Activated CD8-positive, alpha-beta memory T cell treated with anti-CD3 and anti-CD28 coated beads for 1 hour (primary cell): ENCODE measurements at regions not wholly inside any gene's neighbourhood (a gene's known extent, or its start where the extent isn't known, plus 50 kb on each side); places are given as distances from the start of the nearest gene placed in this dataset.
"Not testable (repeated sequence)": the region's sequence is repeated elsewhere in the genome, so short reads cannot be mapped to it uniquely, and the experiment has no call there.

Experiments
- DNase-seq, 2 donors: peaks; one replicate each; pipeline ENCODE4 v3.0.0-alpha.2; 2020; ENCODE audit warnings: low read depth in 1 of 2; ENCODE audit errors: extremely low read depth in 1 of 2

DNA sequence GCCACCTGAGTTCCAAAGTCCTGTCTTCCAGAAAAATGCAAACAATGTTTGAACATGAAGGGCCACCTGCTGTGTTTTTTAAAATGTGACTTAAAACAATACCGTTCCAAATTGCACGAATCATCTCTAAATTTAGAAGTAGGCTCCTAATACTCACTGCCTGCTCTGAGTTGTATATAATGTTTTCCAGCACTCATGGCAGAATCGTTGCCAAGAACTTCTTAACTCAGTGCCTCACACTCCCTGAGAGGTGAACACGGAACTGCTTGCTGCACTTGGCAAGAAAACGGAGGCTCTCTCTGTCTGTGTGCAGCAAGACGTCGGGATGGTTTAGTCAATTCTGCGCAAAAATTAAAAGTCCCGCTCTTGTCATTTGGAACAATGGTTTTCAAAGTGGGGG lies 757.3 kb upstream of the AUTS2 start:
- no peak for DNase-seq

DNA sequence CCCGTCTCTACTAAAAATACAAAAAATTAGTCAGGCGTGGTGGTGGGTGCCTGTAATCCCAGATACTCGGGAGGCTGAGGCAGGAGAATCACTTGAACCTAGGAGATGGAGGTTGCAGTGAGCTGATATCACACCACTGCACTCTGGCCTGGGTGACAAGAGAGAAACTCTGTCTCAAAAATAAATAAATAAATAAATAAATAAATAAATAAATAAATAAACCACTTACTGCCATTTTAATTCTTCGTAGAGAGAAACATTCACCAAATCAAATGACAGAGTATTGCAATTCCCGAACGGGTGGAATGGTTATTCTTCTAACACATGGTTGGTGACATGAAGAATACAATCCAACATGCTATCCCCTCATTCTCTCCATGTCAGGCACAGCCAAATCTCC lies 754.3 kb upstream of the AUTS2 start:
- DNase-seq, result not testable (repeated sequence)

DNA sequence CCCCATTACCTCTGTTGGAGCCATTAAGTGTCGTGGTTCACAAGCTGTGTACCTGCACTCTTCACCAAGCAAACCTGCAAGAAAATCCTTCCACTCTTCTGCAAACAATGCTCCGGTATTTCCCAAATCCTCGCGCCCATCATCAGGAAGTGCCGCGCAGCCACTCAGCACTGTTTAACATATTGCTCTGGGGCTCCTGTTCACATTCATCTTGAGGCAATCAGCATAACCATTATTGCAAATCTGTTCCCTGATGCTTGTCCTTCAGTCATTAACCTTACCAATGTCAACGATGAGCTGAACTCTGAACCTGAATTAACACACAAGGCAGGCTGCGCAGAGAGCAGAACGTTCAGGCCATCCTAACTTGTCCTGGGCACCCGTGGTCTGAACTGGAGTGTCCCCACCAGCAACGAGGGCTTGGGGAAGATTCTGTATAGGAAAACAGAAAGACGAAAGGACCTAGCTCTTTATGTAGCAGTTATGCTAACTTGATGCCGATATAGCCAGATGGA lies 751.4 kb upstream of the AUTS2 start:
- DNase-seq, result no peak

DNA sequence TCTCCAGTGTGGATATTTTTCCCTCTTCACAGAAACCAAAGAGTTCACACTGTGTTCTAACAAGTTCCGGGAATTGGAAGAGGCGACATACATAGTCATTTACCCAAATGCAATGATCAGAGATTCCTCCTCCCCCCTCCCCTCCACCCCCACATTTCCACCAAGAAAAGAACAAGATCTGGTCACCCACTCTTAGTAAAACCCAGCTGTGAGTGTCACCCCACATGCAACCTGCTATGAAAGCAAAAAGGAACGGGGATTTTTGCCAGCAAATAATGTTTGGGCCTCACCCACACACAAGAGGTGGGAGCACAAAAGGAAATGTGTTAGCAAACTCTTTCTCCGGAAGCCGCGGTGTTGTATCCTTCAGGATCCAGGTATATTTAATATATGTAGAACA lies 745.0 kb upstream of the AUTS2 start:
- no peak for DNase-seq

DNA sequence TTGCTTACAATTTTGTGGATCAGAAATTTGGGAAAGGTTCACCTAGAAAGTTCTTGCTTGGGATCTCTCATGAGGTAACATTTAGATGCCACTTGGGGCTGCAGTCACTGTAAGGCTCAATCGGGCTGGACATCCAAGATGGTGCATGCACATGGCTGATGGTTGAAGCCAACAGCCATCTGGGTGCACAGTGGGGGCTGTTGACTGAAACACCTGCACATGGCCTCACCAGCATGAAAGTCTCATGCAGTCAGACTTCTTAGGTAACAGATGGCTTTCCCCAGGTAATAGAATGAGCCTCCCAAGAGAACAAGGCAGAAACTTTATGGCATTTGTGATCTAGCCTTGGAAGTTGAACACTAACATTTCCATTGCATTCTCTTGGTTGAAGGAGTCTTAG lies 740.7 kb upstream of the AUTS2 start:
- DNase-seq, result no peak

DNA sequence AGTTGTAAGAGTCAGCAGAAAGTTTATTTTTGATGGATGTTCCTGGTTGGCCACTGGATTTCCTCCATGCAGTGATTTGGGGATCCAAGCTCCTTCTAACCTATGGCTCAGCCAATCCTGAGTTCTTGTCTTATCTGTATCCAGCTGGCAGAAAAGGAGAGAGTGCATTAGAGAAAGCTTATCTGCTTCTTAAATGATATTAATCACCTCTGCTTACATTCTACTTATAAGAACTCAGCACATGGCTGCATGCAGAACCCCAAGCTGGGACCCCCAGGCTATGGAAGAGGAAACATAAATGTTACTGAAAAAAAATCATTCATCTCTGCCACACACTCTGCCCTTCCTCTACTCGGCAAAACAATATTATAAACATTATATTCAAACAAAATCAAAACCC lies 739.8 kb upstream of the AUTS2 start:
- DNase-seq, result no peak

DNA sequence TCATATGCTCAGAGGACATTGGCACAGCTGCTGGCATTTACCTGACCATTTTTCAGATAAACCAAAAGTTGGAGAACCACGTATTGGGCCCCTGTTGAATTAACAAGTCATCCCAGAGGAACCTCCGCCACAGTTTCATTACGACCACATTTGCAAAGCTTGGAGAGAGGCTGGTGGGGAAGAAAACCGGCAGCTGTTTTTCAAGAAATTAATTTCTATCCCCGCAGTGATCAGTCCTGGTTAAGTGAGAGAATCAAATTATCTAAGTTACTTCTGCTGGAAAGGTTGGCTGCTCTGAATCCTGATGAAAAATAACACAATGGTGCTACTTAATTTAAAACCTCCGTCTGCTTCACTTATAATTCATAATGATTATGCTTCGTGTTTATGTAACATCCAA lies 737.1 kb upstream of the AUTS2 start:
- DNase-seq, result no peak

DNA sequence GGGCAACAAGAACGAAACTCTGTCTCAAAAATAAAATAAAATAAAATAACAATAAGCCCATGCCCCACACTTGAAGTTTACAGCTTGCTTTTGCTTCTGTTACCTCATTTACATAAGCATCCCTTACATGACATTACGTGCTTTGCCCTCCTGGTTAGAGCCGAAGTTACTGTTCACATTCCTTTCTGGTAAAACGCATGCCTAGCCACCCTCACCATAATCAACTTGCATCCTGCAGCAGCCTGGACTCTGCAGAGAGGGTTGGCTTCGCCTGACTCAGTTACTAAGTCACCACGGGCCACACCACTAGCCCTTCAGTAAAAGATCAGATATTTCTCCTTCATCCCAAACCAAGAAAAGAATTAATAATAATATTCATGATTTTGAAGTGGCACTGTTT lies 736.0 kb upstream of the AUTS2 start:
- no peak for DNase-seq

DNA sequence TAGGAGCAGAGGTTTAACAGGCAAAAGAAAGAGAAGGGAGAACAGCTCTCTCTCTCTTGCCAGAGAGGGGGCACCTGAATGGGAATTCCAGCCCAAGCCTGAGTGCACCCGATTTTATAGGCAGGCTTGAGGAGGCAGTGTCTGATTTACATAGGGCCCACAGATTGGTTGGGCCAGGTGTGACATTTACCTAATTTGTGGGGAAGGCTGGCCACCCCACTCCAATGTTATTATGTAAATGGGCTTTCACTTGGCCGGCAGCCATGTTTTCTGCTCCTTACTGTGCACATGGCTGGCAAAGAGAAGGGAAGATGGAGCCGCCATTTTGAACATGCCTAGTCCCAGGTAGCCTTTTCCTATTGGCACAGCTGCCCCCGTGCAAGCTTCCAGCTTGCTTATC lies 735.5 kb upstream of the AUTS2 start:
- no peak for DNase-seq

DNA sequence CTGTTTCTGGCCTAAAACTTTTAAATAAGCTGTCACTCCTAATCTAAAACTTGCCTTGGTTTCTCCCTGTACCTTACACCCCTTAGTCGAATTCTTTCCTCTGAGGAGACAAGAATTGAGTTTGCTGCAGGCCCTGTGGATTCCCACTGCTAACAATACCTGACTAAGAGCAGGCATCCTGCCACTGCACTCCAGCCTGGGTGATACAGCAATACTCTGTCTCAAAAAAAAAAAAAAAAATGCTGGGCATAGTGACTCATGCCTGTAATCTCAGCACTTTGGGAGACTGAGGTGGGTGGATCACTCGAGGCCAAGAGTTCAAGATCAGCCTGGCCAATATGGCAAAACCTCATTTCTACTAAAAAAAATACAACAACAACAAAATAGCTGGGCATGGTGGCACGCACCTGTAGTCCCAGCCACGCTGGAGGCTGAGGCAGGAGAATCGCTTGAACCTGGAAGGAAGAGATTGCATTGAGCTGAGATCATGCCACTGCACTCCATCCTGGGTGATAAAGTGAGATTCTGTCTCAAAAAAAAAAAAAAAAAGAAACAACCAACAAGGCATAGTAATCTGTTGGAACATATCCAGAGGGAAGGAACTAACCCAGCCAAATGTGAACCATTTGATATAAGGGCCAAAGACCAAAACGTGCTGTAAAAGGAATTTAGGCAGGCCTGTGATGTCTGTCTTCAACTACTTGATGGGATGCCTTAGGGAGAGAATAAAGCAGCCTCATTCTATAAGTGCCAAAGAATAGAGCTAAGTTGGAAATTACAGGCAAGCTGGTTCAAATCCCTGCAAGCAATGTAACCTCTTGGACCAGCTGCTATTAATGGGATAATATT lies 732.7 kb upstream of the AUTS2 start:
- DNase-seq, result no peak

DNA sequence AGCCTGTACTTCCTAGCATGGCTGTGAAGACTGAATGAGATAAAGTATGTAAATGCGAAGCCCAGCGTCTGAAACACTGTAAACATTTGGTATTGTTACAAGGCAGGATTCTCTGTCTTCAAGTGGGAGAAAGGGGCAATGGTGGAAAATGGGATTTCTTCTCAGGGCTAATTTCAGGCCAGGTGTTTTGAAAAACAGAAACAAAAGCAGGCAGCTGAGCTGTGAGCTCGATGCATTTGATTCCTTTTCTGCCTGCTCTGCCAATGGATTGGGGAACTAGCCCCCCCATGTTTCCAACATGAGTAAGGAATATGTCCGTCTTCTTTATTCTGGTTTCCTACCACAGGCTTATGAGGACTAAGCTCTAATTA lies 732.1 kb upstream of the AUTS2 start:
- DNase-seq, result no peak

DNA sequence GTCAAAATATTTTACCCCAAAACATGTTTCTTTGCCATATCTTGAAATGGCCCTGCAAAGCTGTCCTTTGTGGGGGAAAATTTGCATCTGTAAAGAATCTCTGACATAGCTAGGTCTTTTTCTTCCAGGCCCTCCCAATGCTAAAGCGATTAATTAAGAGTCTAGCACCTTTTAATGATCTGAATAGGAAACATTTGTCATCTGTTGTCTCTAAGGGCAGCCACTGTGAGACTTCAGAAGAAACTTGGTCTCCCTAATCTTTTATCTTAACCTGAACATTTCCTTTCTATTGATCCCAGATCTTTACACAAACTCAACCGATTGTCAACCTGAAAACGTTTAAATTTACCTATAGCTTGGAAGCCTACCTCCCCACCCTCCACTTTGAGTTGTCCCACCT lies 731.6 kb upstream of the AUTS2 start:
- not testable (repeated sequence) for DNase-seq

DNA sequence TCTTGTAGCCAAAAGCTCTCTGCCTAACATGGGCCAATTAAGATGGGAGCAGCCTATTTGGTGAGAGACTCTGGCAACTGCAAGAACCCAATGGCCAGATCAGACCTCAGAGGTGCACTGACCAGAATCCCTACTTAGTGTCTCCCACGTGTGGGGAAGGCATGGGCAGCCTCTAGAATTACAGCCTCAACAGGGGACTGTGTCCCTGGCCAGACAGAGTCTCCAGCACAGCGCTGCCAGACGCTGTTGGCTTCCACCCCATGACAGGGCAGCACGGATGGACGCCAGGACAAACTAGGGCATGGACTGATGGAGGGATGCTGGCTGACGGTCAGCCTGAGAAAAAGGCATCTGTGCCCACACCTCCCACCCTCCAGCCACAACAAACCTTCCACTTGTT lies 729.3 kb upstream of the AUTS2 start:
- no peak for DNase-seq

DNA sequence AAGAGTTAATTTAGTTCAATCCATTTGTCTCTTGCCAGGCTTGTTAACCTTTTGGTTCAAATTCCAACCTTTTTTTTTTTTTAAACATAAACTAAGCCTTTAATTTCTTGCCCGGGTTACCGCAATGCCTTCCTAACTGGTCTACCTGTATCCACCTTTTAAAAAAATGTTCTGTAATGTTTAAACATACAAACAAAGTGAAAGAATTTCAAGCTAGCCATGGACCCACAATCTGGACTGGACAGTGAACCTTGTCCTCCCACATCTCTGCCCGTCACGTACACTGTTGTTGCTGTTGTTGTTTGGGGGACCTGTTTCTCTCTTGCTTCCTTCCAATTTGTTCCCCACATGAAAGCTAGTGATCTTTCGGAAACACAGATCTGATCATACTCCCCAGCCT lies 724.7 kb upstream of the AUTS2 start:
- no peak for DNase-seq

DNA sequence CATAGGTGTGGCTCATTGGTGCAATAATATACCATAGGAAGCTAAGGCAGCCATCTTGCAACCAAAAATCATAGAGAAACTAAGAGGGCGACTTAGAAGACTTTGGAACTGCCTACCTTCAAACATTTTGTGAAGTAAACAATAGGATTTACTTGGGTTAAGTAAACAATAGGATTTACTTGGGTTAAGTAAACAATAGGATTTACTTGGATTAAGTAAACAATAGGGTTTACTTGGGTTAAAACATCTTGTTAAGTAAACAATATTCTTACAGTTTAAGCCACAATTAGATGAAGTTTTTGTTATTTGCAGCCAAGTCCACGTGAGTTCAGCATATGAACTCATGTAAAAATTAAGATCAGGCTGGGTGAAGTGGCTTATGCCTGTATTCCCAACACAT lies 722.4 kb upstream of the AUTS2 start:
- DNase-seq, result no peak

DNA sequence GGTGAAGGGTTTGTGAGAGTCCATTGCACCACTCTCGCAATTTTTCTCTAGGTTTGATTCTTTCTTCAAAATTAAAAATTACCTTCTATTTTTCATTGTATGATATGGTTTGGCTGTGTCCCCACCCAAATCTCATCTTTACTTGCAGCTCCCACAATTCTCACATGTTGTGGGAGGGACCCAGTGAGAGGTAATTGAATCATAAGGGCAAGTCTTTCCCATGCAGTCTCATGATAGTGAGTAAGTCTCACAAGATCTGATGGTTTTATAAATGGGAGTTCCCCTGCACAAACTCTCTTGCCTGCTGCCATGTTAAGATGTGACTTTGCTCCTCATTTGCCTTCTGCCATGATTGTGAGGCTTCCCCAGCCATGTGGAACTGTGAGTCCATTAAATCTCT lies 711.2 kb upstream of the AUTS2 start:
- DNase-seq, result not testable (repeated sequence)

DNA sequence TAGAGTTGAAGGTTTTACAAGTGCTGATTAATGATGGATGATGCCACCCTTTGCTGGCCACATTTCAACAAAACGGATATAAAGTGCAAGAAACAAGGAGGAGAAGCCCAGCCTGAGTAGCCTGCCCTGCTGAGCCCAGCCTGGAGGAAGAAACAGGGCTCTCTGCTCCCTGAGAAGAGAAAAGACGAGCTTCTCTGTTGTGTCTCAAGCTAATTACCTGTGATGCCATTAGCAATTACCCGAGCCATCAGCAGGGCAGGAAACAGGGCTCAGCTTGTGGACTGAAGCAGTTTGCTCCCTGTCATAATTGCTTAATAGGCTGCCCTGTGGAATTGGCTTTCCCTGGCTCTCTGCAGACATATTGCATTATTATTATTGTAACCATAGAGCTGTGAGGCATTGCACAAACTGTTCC lies 709.3 kb upstream of the AUTS2 start:
- DNase-seq, result no peak

DNA sequence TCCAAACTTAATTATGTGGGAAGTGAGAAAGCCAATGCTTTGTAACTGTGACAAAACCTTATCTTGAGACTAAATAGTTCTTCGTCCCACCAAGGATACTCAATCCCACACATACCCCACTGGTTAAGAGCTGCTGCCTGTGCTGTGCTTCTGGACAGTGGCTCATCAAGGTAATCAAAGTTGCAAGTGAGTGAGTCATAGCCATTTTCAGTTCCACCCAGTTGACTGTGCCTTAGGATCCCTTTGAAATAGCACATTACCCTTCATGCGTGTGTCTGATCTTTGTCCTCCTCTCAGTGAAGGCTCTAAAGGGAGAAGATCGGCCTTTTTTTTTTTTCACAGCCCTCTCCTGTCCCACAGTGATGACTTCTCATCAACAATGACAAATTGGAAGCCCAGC lies 706.0 kb upstream of the AUTS2 start:
- DNase-seq, result no peak

DNA sequence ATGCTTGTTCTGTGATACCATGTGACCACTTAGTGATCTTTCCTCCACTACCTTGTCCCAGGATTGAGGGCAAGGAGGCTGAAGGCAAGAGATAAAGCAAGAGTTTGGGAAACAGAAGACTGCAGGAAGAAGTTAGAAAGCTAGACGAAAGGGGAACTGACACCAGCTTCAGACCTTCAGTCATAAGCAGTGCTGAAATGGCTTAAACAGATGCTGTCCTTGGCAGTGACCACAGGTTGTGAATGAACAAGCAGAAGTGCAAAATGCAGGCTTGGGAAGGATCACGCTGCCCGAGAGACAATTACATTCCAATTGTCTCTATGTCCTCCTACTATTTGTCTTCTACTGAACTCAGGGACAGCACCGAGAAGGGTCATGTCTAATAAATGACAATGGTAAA lies 704.9 kb upstream of the AUTS2 start:
- DNase-seq, result no peak

DNA sequence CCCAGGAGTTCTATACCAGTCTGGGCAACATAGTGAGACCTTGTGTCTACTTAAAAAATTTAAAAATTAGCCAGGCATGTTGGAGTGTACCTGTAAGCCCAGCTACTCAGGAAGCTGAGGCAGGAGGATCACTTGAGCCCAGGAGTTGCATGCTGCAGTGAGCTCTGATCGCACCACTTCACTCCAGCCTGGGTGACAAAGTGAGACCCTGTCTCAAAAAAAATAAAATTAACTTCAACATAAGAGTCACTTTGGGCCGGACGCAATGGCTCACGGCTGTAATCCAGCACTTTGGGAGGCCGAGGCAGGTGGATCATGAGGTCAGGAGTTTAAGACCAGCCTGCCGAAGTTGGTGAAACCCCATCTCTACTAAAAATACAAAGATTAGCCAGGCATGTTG lies 699.1 kb upstream of the AUTS2 start:
- DNase-seq, result not testable (repeated sequence)

DNA sequence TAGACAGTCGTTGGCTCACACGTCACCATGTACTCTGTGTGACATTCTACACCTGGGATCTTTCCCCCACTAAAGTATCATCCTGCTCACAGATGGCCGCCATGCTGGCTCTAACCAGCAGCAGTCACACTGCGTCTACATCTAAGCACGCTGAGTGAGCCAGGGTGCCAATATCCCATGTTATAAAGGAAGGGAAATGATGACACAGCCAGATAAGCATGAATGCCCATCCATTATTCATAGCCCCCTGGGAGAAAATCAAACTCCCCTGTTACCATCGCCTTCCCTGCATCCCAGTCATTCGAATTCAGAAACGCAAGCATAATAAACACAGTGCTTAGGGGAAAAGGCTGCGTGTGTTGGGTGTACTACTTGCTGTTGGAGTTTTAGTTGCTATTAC lies 698.2 kb upstream of the AUTS2 start:
- DNase-seq, result no peak

DNA sequence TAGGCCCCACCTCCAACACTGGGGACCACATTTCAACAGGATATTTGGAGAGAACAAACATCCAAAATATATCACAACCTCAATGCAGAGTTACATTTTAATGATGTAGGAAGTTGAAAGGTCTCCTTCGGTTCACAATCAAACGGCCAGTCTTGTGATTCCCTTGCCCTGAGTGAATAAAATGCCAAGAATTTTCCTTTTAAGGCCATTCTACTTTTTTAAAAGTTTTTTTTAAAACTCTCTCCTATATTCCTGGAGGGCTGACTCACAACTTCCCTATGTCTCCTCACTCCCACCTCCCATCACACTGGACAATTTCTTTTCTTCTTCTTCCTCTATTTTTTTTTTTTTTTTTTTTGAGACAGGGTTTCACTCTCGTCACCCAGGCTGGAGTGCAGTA lies 693.6 kb upstream of the AUTS2 start:
- no peak for DNase-seq

DNA sequence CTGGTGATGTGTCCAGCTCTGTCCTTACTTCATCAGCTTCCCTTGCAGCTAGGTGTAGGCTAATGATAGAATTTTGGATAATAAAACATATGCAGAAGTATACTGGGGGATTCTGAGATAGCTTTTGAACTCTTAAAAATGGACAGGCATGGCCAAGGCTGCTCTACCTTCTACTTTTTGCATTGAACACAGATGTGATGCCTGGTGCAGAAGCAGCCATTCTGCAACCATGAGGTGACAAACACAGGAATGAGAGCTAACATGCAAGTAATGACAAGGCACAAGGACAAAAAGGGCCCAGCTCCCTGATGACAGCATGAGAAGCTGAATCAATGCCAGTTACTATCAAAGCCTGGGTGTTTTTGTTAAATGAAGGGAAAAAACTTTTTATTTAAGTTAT lies 686.5 kb upstream of the AUTS2 start:
- DNase-seq, result no peak
